HG03097 (cell line): ENCODE measurements at regions not wholly inside any gene's neighbourhood (a gene's known extent, or its start where the extent isn't known, plus 50 kb on each side); places are given as distances from the start of the nearest gene placed in this dataset.
"Not testable (repeated sequence)": the region's sequence is repeated elsewhere in the genome, so short reads cannot be mapped to it uniquely, and the experiment has no call there.

Experiments
- ATAC-seq: cut with Tn5 transposase; IDR thresholded peaks from one replicate; pipeline ENCODE4 v1.9.1; 2021; ENCODE audit not compliant: unreplicated experiment, low FRiP score

DNA sequence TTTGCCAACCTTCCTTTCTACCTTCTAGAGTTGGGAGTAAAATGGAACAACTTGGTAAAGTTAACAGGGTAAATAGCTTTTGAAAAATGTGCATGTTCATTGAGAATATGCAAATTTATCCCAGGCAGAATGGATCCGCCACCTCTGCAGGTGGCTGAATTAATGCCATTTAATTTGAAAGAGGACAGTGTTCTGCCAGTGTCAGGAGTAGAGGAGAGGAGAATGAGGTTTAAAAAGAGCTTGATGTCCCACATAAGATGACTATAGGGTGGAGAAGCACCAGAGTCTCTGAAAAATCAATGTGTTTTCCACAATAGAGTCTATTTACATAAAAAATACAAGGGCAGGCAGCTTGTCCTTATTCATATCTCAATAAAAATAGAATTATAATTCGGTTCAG lies 1804.3 kb upstream of the PCDH10 start:
- no peak for ATAC-seq

DNA sequence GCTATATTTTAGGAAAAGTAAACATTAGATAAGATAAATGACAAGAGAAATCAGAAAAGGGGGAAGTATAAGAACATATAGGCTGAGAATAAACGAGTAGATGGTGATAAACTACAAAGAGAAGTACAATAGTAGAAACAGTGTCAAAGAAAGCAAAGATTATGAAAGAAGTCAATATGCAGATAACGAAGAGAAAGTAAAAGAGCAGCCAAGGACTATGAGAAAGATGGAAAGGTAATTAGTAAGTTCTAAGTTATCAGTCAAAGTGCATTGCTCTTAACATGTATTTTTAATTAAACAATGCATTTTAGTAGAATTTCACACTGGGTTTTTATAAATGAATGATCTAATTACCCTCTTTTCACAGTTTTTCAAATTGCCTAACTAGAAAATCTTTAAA lies 1801.3 kb upstream of the PCDH10 start:
- ATAC-seq: no peak

DNA sequence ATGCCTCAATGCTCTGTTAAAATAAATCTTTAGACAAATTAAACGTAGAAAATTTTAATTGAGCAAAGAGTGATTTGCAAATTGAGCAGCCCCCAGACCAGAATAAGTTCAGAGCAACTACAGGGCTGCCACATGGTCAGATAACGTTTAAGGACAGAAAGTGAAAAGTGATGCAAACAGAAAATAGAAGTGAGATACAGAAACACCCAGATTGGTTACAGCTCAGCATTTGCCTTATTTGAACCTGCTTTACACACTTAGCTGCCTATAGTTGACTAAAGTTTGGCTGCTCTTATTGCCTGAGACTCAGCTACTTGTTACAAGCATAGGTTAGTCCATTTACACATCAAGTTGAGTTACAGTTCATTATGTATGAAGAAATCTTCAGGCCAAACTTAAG lies 1800.8 kb upstream of the PCDH10 start:
- no peak for ATAC-seq

DNA sequence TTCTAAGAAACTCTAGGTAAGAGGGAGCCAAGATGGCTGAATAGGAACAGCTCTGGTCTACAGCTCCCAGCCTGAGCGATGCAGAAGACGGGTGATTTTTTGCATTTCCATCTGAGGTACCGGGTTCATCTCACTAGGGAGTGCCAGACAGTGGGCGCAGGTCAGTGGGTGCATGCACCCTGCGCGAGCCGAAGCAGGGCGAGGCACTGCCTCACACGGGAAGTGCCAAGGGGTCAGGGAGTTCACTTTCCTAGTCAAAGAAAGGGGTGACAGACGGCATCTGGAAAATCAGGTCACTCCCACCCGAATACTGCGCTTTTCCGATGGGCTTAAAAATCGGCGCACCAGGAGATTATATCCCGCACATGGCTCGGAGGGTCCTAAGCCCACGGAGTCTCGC lies 1796.7 kb upstream of the PCDH10 start:
- not testable (repeated sequence) for ATAC-seq

DNA sequence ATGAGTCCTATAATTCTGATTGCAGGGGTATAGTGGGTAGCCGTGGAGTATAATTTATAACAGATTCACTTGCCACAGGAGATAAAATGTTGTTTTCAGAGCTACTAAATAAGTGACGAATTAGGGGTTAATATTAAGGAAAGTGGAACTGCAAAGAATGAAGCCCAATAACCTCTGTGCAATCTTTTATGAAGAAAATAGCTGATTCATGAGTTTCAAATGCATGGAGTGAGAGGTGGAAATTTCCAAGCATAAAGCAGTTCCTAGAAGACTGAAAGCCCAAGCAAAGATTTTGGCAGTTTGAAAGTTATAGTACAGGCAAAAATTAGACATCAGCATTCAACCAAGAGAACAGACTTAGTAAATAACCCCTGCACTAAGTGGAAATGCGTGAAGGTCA lies 1782.4 kb upstream of the PCDH10 start:
- ATAC-seq: no peak

DNA sequence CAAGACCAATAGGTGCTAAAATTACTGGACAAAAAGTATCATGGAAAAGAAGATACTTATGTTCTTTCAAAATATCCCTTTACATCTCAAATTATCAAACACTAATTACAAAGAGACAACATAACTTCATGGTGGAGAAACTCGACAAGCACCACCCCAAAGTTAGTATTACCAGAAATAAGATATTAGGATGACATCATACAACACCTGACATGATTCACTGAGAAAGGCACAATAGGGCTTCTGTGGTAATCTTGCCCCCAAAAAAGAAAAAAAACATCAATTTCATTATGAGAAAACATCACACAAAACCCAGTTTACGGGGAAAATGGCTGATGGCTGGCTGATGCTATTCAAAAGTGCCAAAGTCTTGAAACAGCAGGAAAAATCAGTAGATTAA lies 1781.7 kb upstream of the PCDH10 start:
- no peak for ATAC-seq

DNA sequence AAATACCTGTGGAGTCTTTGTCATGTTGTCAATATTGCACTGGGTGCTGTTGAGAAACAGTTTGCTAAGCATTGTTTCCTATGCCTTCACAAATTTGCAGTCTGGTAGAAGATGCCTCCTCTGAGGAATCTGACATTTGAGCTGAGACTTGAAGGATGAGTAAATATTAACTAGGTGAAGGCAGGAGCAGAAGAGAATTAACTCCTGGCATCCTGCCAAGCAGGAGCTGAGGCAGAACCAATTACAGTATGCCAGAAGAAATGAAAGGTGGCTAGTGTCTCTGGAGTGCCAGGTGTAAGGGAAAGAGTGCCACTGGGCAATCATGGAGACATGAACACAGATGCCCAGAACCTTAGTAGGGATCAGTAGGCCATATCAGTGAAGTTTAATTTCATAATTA lies 1778.2 kb upstream of the PCDH10 start:
- no peak for ATAC-seq

DNA sequence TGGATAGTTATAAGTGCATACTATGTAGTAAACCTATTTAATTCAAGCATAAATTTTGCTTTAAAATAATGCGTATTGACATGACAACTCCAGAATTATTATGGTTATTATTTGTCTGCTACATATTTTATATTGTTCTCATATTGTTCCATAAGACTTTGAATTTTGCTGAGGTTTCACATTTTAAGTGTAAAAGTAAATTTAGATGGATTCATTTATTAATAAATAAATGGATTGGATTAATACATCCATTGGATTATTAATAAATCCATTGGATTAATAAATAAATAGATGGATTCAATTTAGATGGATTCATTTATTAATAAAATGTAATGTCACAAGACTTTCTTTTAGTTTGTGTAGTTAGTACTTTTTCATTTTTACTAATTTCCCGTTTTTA lies 1768.0 kb upstream of the PCDH10 start:
- no peak for ATAC-seq

DNA sequence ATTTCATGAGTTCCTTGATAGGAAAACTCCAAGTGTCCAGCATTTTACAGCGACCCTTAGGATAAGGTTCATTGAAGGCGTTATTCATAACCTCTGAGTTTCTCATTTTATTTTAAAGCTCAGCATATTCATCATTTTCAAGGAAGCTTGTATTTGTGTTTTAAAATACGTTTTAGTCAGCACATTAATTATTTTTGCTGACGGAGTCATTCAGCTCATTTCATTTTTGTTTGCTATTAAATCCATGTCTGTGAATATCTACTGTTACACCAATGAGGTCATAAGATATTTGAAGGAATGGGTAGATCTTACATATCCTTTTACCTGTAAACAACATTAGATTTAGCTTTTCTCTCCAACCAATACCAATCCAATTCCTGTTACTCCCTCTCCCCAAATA lies 1766.3 kb upstream of the PCDH10 start:
- no peak for ATAC-seq

DNA sequence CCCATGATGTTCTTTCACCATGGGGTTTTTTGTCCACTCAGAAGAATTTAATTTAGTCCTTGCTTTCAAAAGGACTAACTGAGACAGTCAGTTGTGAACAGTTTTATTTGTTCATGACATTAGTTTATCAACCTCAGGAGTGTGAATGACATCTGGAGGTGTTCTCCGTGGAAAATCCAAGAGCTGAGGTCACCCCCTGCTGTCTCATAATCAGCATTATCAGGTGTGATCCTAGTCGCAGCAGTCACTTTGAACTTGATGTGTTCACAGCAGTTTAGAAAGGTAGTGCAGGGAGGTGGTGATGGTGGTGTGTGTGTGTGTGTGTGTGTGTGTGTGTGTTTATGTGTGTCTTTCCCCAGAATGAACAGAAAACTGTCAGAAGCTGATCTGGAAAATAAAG lies 1760.8 kb upstream of the PCDH10 start:
- no peak for ATAC-seq

DNA sequence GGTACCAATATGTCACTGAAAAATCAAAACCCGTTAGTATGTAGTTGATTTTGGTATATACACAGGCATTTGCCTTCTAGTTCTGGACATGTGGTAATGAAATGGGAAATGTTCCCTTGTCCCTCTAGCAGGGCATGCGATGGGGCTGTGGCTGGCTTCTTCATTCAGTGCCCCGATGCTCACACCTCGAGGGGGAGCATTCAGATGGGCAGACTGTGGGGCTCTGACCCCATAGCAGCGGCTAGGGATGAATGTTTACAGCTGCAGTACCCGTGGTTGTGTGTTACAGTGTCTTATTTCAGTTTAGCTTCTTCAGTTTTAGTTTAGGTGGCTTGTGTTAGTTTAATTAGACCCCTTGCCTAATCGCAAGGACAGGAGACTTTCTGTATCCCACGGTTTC lies 1741.0 kb upstream of the PCDH10 start:
- ATAC-seq: no peak

DNA sequence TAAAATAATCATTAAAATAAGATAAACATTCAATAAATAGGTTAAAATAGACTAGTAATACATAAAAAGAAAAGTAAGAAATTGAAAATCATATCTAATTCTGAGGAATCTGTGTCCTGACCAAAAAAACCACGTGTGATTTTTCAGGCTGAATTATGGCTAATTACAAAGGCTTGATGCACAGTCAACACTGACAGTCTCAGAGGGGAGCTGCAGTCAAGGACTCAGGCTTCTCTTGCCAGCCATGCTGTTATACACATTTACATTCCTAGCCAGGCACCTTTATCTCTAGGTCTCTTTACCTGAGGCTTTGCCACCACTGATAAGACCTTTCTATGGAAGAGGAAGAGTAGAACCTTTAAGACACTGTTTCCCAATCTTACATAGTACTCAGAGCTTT lies 1737.7 kb upstream of the PCDH10 start:
- ATAC-seq: no peak

DNA sequence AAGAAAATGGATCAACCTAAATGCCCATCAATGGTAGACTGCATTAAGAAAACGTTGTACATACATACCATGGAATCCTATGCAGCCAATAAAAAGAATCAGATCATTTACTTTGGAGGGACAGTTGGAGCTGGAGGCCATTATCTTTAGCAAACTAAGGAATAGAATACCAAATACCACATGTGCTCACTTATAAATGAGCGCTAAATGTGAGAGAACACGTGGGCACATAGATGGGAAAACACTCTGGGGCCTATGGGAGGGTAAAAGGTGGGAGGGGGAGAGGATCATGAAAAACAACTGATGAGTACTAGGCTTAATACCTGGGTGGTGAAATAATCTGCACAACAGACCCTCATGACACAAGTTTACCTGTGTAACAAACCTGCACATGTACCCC lies 1729.9 kb upstream of the PCDH10 start:
- ATAC-seq: no peak

DNA sequence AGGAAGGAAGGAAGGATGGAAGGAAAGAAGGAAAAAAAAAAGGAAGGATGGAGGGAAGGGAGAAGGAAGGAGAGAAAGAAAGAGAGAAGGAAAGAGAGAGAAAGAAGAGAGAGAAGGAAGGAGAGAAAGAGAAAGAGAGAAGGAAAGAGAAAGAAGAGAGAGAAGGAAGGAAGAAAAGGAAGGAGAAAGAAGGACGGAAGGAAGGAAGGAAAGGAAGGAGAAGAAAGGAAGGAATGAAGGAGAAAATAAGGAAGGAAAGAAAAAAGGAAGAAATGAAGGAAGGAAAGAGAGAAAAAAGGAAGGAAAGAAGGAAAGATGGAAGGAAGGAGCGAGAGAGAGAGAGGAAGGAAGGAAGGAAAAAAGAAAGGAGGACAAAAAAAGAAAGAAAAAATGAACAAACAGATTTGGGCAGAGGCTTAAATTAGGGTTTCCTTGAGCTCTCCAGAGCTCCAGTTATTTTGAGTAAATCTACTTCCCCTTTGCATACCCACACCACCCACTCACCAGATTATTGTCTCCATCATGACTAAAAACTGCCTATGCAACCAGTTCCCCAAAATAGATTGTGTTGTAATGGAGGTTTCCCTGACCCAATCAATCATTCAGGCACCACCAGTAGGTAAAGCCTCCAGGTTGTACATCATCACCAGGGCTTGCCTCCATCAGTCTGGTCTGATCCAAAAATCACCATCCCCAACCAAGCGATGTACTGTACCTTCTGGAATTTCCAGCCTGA lies 1722.9 kb upstream of the PCDH10 start:
- ATAC-seq: no peak

DNA sequence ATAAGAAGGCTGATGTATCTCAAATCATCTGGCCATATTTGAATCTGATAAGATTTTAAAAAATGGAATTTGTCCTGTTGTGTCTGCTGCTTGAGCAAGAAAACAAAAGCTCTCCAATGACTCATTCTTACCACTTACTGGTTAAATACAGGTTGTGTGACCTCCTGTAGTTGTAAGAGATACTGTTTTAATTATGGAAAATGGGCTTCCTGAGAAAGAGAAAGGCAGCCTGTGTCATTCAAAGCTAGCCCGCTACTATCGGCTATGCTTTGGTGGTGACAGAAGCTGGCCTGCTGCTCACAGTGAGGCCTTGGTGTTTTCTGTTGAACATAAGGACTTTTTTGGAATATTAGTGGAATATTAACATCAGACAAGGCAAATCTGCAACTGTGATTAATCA lies 1722.1 kb upstream of the PCDH10 start:
- no peak for ATAC-seq

DNA sequence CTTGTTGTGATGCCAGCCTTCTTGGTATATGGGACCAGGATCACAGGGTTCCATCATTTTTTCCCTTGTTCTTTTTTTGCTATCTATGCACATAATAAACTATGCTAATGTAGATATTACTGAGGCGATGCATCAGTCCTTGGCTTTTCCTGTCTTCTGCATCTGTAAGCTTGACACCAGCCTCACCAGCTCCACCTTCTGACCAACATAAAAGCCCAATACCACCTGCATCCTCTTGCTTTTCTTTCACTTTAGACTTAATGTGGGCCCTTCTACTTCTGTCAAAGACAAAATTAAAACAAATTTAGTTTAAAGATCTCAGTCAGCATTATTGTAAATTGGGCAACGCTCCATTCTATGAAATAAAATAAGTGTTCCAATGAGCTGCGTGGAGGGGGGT lies 1718.8 kb upstream of the PCDH10 start:
- no peak for ATAC-seq

DNA sequence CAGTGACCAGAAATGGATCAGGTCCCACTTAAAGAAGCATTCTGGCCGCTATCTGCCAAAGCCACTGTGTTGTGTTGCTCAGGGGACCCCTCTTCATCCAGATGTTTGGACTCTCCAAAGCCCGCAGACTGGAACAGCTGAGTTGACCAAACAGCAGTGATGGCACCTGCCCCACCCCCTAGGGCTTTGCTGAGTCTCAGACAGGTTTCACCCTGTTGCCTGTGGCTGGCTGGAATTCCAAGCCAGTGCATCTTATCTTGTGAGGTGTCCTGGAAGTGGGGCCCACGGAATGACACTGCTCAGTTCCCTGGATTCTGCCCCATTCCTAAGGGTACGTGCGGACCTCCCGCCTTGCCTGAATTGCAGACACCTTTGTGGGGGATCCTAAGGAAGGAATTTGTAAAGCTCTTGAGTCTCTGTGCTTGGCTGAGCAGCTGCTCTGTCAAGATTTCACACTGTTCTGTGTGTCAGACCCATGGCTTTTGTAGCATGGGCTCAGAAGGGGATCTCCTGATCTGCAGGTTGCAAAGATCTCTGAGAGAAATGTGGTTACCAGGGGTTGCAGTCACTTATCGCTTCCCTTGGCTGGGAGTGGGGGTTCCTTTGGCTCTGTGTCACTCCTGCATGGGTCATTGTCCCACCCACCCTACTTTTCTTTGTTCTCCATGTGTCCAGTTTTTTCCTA lies 1707.9 kb upstream of the PCDH10 start:
- no peak for ATAC-seq

DNA sequence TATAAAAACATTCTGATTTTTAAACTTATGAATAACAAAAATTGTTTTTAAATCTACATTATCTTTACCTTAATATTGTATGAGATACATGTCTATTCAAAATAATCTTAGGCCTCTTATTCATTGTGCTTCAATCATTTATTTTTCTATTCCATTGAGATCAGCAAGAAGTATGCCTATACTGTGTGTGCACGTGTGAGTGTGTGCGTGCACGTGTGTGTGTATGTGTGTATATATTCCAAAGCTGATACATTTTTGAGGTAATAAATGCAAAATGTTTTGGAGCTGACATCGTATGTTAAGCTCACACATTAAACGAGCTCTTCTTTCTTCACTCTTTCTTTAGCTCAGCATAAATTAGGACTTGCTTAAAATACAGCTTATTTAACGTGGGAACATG lies 1701.2 kb upstream of the PCDH10 start:
- ATAC-seq: no peak

DNA sequence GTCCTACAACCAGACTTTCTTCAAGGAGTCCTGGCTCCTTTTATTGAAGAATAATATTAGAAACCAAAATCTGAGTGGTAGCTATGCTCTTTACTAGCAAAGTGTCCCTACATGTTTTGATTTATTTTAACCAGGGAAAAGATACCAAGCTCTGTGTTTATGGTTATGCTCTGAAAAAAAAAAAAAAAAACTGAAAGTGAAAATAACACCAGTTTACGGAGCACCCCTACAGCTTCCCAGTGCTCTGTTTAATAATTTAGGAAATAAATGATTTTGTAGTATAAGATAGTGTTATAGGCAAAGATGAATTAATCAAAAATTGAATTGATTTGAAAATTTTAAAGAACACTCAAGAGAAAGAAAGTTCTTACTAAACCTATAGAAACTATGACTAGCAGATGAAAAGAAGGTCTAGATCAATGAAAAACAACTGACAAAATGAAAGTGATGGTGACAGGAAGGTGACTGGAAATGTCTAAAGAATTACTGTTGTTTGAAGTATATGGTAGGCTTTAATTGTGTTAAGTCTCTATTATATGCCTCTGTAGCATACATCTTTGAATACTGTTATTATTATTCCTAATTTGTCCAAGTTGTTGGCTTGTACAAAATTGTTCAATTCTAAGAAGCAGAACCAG lies 1698.4 kb upstream of the PCDH10 start:
- no peak for ATAC-seq

DNA sequence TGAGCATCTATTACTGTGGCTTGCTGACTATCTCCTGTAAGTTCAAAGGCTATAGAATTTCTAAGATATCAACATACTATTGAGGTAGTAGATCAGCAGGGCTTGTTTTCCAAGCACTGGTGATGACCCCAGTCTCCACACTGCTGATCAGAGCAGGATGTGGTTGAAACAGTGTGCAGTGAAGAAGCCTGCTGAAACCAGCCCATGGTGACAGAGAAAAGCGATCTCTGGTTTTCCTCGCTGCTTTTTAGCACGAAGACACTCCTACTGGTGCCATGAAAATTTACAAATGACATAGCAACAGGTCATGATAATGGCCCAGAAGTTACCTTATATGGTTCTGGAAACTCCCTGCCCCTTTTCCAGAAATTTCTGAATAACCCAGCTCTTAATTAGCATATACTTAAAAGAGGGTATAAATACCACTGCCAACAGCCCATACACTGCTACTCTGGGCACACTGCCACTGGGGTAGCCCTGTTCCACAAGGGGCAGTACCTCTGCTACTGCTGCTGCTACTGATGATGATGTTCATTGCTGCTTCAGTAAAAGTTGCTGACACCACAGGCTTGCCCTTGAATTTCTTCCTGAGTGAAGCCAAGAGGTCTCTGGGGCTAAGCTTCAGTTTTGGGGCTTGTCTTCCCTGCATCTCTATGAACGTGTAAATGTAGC lies 1689.5 kb upstream of the PCDH10 start:
- no peak for ATAC-seq

DNA sequence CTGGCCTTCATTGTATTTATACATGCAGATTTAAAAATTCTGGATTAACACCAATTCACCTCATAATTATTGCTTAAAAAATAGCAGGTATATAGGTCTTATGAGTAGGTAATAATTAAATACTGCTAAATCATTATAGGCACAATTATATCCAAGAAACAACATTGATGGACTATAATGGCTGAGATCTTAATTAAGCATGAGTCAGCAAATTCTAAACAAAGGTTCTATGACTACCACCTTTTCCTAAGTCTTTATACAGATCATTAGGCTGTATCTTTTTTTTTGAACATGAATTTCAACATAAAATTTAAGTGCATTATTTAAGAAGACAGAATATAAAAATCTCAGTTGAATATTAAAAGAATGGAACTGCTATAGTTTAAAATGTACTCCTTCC lies 1678.7 kb upstream of the PCDH10 start:
- ATAC-seq: no peak

DNA sequence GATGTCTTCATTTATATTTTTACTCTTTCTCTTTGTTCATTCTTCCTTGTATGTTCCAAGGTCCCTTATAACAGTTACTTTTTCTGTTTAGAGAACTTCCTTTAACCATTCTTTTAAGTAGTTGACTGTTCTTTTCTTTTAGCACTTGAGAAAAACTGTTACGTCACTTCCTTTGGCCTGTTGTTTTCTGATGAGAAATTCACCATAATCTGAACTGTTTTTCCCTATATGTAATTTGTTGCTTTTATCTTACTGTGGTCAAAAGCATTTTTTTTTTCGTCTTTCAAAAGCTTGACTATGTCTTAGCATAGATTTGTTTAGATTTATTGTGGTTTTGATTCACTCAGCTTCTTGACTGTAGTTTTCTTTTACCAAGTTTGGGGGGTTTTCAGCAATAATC lies 1660.3 kb upstream of the PCDH10 start:
- ATAC-seq: no peak
